Fibroblast of the aortic adventitia (primary cell): ENCODE measurements at regions not wholly inside any gene's neighbourhood (a gene's known extent, or its start where the extent isn't known, plus 50 kb on each side); places are given as distances from the start of the nearest gene placed in this dataset.

Experiments
- DNase-seq: peaks from one replicate; pipeline ENCODE4 v3.0.0-alpha.2; 2010; ENCODE audit warnings: low read depth
- H3K4me3 ChIP-seq: 2 replicates; pipeline ENCODE4 v1.5.1; 2011; ENCODE audit warnings: low read depth, mild to moderate bottlenecking, control low read depth, low read length, moderate library complexity
- CTCF ChIP-seq: IDR thresholded peaks from 2 replicates; pipeline ENCODE4 v1.5.1; 2011; ENCODE audit warnings: mild to moderate bottlenecking, low read length, control low read depth, inconsistent platforms; ENCODE audit not compliant: insufficient read depth

GRCh38 chr2:105681927-105682326 is 62.8 kb upstream of the NCK2 start:
- H3K4me3 ChIP-seq, result no peak overlapping the region
- TF ChIP-seq CTCF, result no peak
- DNase-seq, result no peak

- no peak for TF ChIP-seq CTCF
- no peak overlapping the region for H3K4me3 ChIP-seq
- no peak for DNase-seq
These were observed 64.4 kb upstream of the NCK2 start for GRCh38 chr2:105680357-105680756.

DNA sequence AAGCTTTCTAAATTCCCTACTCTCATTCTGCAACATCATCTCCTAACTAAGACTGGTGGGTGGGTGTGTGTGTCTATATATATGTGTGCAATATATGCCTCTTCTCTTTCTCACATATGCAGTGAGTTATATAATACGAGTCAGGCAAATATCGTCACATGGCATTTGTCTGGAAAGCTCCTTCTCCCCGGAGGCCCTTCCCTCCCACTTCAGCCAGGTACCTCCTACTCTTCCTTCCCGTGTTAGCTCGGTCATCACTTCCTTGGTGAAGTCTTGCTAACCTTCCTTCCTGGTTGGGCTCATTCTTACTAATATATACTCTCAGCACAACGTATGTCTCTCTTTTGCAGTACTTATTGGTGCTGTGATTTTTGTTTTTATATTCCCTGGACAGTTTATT is 66.4 kb upstream of the NCK2 start:
- TF ChIP-seq CTCF, result no peak

DNA sequence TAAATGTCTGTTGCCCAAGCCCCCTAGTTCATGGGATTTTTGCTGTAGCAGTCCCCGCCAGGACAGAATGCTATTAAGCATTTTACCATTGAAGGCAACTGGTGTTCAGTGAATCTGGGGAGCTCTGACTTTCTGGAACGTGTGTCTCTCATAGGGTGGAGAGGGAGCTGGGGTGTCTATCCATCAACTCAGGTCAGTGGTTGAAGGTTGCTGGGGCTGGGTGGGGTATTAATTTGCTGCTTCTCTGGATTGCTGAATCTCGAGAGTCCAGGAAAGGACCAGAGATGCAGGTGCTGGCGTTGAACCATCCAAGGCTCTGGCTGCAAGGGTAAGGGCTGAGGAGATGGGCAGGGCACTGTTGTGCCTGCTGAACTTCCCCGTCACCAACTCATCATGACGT is 66.8 kb upstream of the NCK2 start:
- no peak for TF ChIP-seq CTCF
- no peak overlapping the region for H3K4me3 ChIP-seq
- DNase-seq, result no peak

More for the DNA sequence above, 66.4 kb upstream of the NCK2 start:
- no peak overlapping the region for H3K4me3 ChIP-seq
- DNase-seq, result no peak

GRCh38 chr2:105675841-105676240 is 68.9 kb upstream of the NCK2 start:
- no peak for DNase-seq
- H3K4me3 ChIP-seq, result no peak overlapping the region
- no peak for TF ChIP-seq CTCF

- H3K4me3 ChIP-seq, result no peak overlapping the region
- DNase-seq, result no peak
- no peak for TF ChIP-seq CTCF
These were observed 69.7 kb upstream of the NCK2 start for GRCh38 chr2:105674859-105675541.

DNA sequence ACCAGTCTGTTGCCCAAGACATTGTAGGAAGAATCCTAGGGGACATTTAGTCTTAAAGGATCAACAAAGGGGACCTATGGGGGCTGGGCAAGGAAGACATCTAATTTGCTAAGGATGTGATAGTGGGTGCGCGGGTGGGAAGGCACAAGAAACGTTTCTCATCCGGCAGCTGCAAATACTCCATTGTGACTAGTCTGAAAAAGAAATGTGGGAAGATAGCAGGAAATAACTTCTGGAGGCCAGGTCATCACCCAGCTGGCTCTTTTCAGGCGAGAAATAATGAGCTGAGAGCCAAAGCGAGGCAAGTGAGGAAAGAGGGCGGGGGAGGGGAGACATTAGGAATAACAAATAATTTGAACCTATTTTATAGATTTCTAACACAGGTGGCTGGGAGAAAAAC is 70.3 kb upstream of the NCK2 start:
- TF ChIP-seq CTCF, result no peak
- no peak overlapping the region for H3K4me3 ChIP-seq
- DNase-seq, result no peak
